NCI-H146 treated with DMSO at 0.1 percent for 48 hours (cell line): ENCODE measurements at regions not wholly inside any gene's neighbourhood (a gene's known extent, or its start where the extent isn't known, plus 50 kb on each side); places are given as distances from the start of the nearest gene placed in this dataset.
A peak's percentile ranks its signal among the peaks of the same experiment; 100 is the strongest.

Source experiments
- DNase-seq: peaks from one replicate; lab custom pipeline; 2025; ENCODE audit not compliant: unreplicated experiment; lab: John Stamatoyannopoulos, UW

DNA sequence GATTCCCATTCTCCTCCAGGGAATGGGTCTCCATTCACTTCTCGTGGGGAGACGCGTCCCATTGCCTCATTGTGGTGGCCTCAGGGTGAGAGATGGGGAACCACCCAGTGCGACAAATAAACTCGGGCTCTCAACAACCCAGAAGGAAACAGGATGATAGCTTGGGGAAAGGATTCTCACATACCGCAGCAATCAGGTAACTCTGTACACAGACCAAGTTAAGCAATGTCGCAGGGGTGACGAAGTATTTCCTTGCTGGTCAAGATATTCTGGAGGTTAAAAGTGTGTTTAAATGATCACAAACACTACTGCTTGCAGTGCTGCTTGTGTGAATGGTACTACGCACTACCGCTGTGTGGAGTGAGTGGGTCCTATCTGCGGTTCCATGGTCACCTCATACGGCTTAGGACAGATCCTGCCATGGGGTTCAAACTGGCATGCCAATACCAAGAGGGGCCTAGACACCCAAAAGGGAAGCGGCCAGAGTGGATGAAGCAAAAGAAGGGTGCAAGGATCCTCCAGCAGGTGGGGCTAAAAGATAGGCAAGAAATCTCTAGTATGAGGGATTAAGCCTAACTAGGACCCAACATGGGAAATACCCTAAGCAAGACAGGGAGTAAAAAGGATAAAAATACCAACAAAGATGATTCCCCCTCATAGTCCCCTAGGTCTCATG is 143.8 kb upstream of the TMEM106B start:
- DNase-seq: peak; percentile 27

DNA sequence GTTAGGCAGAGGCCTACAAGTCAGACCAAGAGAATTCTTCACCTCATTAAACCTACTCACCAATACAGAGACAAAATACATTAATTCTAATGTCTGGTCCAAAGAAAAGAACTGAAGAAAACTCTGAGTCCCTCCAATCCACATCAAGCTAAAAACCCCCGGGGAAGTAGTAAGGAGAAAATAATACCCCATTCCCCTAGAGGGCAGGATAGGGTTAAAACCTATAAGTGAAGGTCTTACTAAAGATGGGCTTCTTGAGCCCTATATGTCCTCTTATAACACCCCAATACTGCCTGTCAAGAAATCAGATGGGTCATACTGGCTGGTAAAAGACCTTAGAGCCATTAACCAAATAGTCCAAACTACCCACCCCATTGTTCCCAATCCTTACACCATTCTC is 141.3 kb upstream of the TMEM106B start:
- no peak for DNase-seq

DNA sequence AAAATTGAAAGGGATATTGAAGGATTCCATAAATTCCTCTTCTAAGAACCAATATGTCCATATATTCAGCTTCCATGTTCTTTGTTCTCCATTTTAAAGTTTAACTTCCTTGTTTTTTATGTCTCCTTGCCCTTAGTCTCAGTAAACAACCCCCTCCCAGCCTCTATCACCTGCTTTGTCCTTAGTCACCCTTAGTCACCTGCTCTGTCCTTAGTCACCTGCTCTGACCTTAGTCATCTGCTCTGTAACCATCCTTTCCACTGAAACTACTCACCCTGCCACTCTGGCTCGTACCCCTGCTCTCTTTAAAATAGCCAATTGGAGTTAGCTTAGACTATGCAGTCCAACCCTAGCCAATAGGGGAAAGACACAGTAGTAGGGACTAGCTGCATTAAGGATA is 136.2 kb upstream of the TMEM106B start:
- DNase-seq: no peak

DNA sequence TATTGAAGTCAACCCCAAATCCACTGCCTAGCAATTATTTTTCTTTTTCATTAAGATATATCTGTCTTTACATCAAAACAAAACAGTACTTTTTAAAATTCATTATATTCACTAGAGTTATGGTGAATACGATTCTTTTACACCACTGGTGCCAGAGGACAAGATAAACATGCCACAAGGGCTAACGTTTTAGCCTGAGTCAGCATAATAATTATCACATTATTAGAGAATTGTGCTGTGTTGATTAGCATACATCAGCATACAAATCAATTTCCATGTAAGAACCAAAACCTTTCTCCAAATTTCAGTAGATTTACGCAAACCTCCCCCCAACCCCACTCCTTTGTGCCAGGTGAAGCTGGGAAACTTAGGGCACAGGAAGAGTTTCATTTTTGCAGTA is 131.1 kb upstream of the TMEM106B start:
- DNase-seq: no peak

DNA sequence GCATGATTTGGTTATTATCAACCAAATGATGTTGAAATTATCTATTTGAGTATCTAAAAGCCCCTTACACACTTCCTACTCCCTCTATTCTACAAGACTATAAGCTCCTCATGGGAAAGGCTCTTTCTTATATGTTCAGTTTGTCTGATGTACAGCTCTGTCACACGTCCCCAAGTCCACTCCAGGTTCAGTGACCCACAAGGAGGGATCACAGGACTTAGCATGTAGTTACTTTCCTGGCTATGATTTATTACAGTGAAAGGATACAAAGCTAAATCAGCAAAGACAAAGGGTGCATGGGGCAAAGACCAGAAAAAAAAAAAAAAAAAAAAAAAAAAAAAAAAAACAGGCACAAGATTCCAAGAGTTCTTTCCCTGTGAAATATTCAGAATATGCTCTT is 125.6 kb upstream of the TMEM106B start:
- no peak for DNase-seq

DNA sequence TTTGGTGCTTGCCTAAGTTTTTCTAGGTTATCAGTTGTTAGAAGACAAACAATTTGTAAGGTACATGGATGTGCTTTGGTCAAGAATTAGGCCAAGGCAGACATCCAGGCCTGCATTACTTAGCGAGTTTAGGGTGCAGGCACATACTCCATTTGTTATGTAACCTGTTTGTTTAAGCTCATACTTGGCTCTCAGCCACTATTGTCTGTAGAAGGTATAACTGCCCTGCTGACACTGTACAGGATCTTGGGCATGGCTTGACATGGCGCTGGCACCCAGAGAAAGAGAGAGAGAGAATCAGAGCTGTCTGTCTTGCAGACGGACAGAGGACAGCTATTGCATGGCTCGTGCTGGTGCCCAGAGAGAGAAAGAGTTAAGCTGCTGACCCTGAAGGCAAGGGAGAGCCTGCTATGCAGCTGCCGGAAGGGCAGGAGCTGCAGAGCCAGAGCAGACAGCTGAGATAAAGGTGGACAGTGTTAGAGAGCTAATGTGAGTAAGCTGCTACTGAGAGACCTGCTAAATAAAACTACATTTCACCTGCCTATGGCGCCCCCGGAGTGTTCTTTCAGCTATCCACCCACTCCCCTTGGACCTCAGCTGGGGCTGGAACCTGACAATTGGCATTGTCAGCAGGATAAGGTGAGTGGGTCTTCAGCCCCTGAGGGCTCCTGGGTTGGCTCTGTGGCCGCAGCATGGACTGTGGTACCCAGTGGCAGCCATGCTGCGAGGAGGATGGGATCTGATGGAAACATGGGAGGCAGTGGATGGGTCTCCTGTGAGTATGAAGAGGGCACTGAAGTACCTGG is 120.9 kb upstream of the TMEM106B start:
- peak; percentile 49 for DNase-seq

DNA sequence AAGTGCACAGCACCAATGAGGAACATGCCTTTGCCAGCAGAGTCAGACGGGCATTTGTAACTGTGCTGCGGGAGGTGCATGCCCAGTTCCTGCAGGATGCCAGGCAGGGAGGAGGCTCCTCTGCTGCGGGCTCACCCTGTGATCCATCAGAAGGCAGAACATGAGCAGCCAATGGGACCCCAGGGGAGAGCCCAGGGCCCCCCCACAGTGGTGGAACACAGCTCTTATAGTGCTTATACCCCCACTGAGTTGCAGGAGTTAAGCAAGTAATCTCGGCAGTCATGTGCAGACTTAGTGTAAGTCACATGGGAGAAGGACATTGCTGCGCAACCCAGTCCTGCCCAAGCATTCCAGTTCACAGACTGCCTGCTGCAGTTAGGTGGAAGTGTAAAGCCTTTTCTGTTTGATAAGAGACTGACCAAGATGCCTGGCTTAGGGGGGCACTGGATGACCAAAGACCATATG is 120.3 kb upstream of the TMEM106B start:
- peak; percentile 13 for DNase-seq

DNA sequence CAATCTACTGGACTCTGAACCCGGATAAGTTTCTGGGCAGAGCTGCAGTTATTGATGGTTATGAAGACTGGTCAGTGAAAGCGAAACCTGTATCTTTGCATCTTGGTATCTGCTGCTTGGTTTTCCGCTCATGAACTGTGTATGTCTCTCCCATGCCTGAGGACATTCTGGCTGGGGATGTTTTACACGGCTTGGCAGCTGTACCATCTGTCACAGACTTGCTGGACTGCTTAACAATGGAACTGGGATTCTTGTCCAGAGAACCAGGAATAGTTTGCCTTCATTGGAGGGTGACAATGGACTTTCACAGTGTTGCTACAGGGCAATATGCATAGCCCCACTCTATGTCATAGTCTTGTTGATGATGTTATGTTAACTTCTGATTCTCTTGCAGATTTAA is 119.9 kb upstream of the TMEM106B start:
- DNase-seq: no peak

DNA sequence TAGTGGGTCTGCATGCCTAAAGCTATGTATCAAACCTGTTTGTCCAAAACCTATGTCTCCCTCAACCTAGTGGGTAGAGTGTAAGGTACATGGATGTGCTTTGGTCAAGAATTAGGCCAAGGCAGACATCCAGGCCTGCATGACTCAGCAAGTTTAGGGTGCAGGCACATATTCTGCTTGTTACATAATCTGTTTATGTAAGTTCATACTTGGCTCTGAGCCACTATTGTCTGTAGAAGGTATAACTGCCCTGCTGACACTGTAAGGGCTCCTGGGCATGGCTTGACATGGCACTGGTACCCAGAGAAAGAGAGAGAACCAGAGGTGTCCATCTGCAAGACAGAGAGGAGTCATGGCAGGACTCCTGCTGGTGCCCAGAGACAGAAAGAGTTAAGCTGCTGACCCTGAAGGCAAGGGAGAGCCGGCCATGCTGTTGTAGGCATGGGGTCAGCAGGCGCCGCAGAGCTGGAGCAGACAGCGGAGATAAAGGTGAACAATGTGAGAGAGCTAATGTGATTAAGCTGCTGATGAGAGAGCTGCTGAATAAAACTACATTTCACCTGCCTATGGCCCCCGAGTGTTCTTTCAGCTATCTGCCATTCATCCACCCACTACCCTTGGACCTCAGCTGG is 118.5 kb upstream of the TMEM106B start:
- DNase-seq: no peak

DNA sequence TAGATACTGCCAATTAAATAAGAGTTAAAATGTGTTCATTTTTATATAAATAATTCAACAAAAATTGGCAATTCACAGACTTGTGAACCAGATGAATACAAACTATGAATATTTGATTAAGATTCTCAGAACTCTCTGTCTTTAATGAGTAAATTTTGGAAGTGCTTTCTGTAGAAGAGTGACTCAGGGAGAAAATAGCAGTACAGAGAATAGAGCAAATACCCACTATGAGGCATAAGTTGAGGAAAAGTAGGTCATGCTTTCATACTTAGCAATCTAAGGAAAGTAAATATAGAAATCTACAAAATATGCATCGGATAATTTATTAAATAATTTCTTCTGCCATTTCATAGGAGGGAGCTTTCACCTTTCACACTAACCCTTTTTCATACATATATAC is 117.7 kb upstream of the TMEM106B start:
- no peak for DNase-seq

DNA sequence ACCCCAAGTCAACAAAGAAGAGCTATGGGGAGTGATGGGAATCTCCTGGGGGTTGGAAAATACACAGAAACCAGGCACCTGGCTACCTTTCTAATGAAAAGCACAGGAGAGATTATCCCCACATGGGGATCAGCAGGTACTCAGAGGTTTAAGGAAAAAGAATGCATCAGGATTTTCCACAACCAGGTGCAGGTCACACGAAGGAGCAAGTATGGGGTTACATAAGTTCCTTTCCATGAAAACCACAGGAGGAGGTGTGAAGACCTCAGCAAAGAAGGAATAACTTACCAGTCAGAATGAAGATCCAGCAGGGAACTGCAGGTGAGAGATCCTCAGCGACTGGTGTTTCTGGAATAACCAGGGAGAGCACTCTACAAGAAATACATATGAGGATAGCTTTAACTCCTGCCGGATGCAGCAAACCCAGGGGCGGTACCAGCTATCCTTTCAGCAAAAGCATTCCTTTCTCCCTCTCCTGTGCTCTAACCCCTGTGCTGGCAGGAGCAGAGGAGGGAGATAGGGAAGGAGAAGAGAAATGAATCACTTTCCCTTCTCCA is 116.7 kb upstream of the TMEM106B start:
- DNase-seq: no peak

DNA sequence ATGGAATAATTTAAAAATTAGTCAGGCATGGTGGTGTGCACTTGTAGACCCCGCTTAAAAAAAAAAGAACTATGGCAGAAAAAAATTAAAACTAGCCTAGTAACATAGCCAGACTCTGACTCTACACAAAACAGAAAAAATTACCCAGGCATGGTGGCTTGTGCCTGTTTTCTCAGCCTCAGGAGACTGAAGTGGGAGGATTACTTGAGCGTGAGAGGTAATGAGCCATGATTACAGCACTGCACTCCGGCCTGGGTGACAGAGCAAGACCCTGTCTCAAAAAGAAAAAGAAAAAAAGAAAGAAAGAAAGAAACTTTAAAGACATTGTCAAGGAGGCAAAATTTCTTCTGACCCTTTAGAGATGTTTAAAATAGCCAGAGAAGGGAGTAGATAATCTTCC is 109.0 kb upstream of the TMEM106B start:
- no peak for DNase-seq

DNA sequence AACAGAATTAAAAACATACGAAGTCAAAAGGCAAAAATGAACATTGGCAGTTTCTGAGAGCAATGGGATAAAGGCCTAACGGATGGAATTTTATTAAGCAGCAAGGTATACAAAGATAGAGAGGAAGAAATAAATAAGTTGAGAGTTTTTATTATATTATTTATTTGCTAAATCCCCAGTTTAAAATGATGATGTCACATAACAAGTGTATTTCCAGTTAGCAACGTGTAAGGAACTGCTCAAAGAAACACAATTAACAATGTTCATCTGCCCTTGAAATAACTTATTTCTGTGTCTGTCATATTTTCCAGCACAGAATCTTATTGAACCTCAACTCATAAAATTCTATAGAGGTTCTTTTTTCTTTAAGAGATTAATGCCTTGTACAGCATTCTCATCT is 108.6 kb upstream of the TMEM106B start:
- no peak for DNase-seq

DNA sequence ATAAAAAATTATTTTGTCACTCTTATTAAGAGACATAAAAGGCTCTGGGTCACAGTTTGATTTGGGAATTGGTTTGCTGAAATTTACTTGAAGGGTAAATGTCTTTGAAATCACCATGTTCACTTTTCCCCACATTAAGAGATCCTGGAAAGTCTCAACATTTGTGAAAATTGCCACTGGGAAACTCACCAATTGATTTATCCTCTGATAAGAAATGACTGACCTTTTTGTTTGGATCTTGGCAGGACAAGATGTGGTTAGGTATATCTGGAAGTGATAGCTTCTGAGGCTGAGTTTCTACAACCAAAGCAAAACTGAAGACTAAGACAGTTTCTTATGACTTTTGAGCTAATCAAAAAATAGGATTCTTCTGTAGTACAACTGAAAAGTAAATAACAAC is 107.1 kb upstream of the TMEM106B start:
- DNase-seq: no peak

DNA sequence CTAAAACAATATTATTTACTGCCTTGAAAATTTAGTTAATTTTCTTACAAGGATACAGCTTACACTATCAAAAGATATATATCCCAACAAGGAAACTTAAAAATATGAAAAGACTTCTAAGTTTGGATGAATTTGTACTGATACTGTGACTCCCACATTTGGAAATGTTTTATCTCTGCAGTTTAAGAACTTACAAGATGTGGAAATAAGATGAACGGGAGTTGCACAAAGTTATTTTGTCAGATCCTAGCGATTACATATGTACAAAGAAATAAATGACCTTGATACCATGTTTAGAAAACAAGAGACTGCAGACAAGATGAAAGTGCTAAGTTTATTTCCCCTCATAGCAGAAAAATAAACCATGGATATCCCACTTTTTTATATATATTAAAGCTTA is 103.7 kb upstream of the TMEM106B start:
- no peak for DNase-seq

DNA sequence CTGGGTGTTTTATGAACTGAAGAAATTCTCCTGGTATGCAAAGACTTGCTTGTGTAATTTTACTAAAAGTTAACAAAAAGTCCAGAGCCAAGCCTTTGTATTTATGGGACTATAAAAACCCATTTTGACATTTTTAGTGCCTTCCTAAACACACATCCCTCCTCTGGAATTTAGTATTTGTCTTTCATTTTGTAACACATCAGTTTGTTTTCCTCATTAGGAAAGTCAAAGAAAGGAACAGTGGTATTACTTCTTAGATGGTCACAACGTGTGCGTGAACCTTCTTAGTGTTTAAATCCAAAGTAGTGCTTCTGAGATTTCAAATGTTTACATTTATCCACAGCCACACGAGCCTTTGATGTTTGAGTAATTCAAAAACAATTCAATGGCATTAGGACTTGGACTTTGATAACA is 103.2 kb upstream of the TMEM106B start:
- DNase-seq: no peak

DNA sequence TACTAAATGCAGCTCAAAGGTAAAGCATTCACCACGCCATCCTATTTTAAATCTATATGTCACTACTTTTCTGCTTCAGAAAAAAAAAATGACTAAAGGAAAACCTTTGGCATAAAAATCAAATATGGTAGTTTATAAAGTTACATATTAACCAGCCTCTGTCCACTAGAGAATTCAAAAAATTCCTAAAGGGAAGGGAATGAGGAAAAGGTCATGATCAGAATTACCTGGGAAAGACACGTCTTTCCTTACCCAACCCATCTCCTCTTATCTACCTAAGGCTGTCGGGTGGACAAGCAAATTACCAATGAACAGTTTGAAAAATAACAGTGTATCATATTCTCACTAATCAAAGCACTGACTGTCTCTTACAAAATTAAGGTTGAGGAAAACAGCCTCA is 100.7 kb upstream of the TMEM106B start:
- DNase-seq: no peak

DNA sequence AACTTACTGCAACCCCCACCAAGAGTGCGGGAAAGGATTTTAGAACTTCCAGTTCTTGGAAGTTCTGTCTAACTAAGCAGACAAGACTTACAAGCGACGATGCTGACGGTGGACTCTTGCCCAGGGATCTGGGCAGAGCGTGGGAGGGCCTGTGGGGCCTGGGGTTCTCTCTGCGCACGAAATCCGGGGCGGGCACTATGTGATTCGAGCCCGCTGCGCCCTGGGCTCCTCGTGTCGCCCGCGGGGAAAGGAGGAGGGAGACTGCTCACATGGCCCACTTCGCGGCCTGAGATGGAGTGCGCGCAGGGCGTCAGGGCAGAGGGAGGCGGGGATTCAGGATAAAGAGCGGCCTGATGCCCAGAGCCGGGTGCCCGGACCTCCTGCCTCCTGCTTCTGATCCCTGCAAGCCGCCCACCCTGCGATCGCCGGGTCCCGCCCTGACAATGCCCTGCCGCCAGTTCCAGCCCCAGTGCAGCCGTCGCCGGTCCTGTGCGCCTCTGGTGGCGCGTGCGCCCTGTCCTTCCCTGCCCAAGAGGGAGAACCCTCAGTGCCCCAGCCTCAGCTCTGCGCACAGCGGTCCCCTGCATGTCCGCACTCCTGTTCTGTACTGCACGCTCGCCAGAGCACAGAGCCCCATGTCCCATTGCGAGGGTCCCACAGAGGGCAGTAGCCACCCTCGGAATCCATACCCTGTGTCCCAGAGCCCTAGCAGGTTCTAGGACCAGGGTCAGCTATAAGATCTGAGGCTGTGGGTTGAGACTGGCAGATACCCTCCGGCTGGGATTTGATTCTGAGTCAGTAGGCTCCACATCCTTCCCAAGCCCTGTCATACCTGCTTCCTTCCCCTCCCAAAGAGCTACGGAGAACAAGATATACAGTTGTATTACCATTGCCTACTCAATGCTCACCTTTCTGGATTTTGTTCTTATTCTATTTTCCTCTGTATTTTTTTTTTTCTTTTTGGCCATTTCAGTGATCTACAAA is 99.4 kb upstream of the TMEM106B start:
- DNase-seq: no peak

DNA sequence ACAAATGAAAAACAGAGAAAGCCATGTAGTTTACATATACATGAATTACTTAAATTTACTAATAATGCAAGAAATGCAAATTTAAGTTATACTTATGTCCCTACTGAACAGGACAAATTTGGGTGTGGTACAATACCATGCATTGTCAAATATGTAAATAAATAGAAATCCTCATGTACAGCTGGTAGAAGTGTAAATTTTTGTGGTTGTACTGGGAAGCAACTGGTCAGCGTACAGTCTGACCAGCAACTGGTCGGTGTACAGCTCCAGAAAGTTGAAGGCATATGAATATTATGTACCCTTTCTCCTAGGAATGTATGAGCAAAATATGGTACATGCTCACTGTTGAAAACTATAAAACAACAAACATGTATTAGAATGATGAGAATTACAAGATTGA is 93.9 kb upstream of the TMEM106B start:
- no peak for DNase-seq

DNA sequence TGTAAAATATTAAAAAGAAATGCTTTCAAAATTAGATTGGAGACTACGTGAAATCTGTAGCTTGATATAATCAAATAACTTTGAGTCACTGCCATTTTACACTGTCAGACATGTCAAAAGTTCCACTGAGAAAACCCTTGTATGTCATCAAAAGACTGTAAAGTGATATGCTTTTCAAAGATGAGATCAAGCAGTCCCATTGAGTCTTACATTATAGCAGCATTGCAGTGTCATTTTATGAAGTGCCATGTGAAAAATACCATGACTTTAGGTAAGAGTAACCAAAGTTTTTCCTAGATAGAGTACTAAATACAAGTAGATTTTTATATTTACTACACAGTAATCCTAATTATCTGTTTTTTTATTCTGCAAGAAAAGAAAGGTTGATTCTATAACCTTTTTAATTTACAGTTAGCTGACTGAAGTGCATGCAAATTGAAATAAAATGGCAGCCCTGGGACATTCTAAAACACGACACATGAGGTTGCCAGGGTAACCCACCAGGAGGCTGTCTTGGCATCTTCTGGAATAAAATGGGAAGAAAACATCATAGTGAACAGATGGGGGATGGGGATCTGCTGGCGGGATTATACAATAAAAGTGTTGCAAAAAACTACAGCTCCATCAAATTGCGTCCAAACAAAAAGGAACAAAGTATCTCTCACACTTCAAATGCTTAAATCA is 91.3 kb upstream of the TMEM106B start:
- no peak for DNase-seq
